Inflammatory macrophage treated with lipopolysaccharide for 1 hour (primary cell): ENCODE measurements at regions not wholly inside any gene's neighbourhood (a gene's known extent, or its start where the extent isn't known, plus 50 kb on each side); places are given as distances from the start of the nearest gene placed in this dataset.
"Not testable (repeated sequence)": the region's sequence is repeated elsewhere in the genome, so short reads cannot be mapped to it uniquely, and the experiment has no call there.

Experiments used
- DNase-seq, 2 donors: peaks; one replicate each; pipeline ENCODE4 v3.0.0-alpha.2; 2020 to 2022

GRCh38 chr7:39825401-39825980 lies 124.6 kb upstream of the CDK13 start:
- no peak for DNase-seq

- DNase-seq, result no peak
These were observed 123.9 kb upstream of the CDK13 start for GRCh38 chr7:39826166-39826565.

- DNase-seq, result no peak
These were observed 122.5 kb upstream of the CDK13 start for GRCh38 chr7:39827571-39827970.

DNA sequence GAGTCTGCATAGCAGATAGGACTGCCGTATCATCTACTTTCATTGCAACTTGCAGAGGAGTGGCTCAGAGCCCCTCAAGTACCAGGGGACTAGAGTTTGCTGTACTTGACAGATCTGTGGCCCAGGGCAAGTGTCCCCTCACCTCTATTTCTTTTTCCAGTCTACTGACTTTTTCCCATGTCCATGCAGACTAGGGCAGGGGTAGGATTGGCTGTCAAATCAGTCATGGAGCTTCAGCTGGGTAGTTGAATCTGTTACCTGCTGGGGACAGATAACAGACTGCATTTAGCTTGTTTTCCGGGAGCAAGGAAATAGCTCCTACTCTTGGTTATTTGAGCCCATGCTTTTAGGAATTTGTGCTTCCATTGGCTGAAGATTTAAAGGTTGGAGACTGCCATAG lies 121.0 kb upstream of the CDK13 start:
- no peak for DNase-seq

- no peak for DNase-seq
These were observed 117.5 kb upstream of the CDK13 start for GRCh38 chr7:39832519-39833085.

- peak; percentile 19 to 20 for DNase-seq
These were observed 116.8 kb upstream of the CDK13 start for GRCh38 chr7:39833180-39833799.

- not testable (repeated sequence) for DNase-seq
These were observed 116.0 kb upstream of the CDK13 start for GRCh38 chr7:39833865-39834634.

- peak; percentile 10 to 13 for DNase-seq
These were observed 111.7 kb upstream of the CDK13 start for GRCh38 chr7:39838326-39838725.

- DNase-seq, result no peak
These were observed 105.0 kb upstream of the CDK13 start for GRCh38 chr7:39845006-39845405.

GRCh38 chr7:39847227-39847626 lies 102.8 kb upstream of the CDK13 start:
- DNase-seq, result no peak

DNA sequence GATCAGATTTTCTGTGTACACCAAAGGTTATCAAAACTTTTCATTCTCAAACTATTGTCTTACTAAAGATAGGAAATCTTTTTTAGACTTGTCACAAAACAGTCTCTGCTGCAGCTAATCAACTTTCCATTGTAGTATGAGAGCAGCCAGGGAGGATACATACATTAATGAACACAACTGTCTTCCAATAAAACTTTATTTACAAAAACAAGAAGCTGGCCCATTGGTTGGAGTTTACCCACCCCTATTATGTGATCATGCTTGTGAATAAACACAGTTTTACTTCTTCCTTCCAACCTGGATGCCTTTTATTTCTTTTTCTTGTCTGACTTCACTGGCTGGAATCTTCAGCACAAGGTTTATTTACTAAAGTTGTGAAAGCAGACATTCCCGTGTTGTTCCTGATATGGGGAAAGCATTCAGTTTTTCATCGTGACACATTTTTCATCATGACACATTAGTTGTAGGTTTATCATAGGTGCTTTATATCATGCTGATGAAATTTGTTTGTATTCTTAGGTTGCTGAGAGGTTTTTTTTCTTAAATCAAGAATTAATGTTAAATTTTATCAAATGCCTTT lies 98.5 kb upstream of the CDK13 start:
- no peak for DNase-seq

- not testable (repeated sequence) for DNase-seq
These were observed 95.3 kb upstream of the CDK13 start for GRCh38 chr7:39854616-39855324.

DNA sequence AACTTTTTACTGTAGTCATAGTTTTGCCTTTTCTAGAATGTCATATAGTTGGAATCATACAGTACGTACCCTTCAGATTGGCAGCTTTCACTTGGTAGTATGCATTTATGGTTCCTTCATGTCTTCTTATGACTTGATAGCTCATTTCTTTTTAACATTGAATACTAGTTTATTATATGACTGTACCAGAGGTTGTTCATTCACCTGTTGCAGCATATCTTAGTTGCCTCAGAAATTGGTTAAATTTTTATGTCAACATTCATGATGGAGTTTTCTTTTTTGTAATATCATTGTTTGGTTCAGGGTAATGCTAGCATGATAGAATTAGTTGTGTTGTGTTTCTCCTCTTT lies 94.8 kb upstream of the CDK13 start:
- DNase-seq, result no peak

GRCh38 chr7:39863675-39864322 lies 86.3 kb upstream of the CDK13 start:
- DNase-seq, result peak; percentile 3 to 9

- peak; percentile 58 to 81 for DNase-seq
These were observed 80.1 kb upstream of the CDK13 start for GRCh38 chr7:39869888-39870522.

GRCh38 chr7:39871610-39872009 lies 78.4 kb upstream of the CDK13 start:
- DNase-seq, result not testable (repeated sequence)

GRCh38 chr7:39880556-39880955 lies 69.5 kb upstream of the CDK13 start:
- DNase-seq, result no peak

DNA sequence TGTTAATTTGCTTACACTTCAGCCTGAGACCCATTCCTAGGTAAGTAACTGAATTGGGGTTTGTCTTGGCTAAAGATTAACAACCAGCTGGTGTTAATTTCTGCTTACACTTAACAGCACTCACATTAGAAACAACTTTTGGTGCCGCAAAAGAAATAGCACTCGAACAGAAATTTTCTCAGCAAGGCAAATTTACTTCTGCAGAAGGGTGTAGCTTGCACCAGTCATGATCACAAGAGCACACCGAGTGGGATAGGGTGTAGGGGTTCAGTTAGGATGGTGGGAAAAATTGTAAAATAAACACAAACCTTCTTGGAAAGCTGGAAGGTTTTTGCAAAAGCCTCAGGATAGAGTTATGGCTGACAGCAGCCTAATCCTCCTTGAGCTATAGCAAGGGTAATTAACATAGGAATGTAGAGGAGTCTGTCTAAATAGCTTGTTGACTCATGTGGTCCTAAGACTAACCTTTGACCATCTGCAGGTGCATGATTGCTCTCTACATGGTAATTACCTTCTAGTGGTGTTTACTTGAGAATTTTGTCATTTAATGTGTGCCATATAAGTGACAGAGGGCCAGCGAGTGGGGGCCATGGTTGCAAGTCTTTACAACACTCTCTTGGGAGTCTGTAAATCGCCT lies 67.8 kb upstream of the CDK13 start:
- no peak for DNase-seq

DNA sequence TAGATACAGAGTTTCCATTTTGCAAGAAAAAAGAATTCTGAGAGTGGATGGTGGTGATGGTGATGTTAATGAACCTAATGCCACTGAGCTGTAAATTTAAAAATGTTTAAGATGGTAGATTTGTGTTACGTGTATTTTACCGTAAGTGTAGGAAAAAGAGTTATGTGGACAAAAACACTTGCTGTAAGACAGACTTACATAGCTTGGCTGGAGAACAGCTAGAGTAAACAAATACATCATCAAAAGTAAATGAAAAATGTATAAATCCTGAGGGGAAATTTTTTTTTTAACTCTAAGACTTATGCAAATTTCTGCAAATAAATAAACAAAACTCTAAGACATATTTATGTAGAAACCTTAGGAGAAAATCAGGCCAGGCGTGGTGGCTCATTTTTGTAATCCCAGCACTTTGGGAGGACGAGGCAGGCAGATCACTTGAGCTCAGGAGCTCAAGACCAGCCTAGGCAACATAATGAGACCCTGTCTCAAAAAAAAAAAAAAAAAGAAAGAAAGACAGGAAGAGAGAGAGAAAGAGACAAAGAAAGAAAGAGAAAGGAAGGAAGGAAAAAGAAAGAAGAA lies 66.2 kb upstream of the CDK13 start:
- no peak for DNase-seq

- no peak for DNase-seq
These were observed 61.7 kb upstream of the CDK13 start for GRCh38 chr7:39888171-39888853.
